Stomach (tissue), 8 donors: ENCODE measurements at regions not wholly inside any gene's neighbourhood (a gene's known extent, or its start where the extent isn't known, plus 50 kb on each side); places are given as distances from the start of the nearest gene placed in this dataset.
A peak's percentile ranks its signal among the peaks of the same experiment; 100 is the strongest.

Experiments
- DNase-seq, 2 donors: peaks; one replicate each; pipeline versions ENCODE4 v3.0.0 to v3.0.0-alpha.2; 2013 to 2019
- H3K27ac ChIP-seq, 5 donors: fragments of 200-600 bp in 4 of 5; sonication (generic) in 4 of 5; one replicate each; pipeline ENCODE4 v1.5.1; 2013 to 2019; ENCODE audit warnings: mild to moderate bottlenecking in 1 of 5, moderate library complexity in 1 of 5
- H3K27me3 ChIP-seq, 3 donors: fragments of 200-600 bp; sonication (generic); one replicate each; pipeline ENCODE4 v1.5.1; 2017 to 2019; ENCODE audit warnings: mixed run types in 1 of 3
- H3K36me3 ChIP-seq, 4 donors: fragments of 200-600 bp; sonication (generic); 1 replicate in 3 of 4; 2 replicates in 1 of 4; pipeline ENCODE4 v1.5.1; 2016 to 2019
- H3K4me1 ChIP-seq, 4 donors: fragments of 200-600 bp; sonication (generic); one replicate each; pipeline ENCODE4 v1.5.1; 2016 to 2019
- H3K4me3 ChIP-seq, 4 donors: fragments of 200-600 bp; sonication (generic) in 3 of 4; one replicate each; pipeline ENCODE4 v1.5.1; 2016 to 2019; ENCODE audit warnings: mild to moderate bottlenecking in 1 of 4
- H3K9me3 ChIP-seq, 4 donors: fragments of 200-600 bp; sonication (generic); one replicate each; pipeline ENCODE4 v1.5.1; 2016 to 2019
- EP300 ChIP-seq: sonication (generic); formaldehyde crosslinking; IDR thresholded peaks from one replicate; pipeline ENCODE4 v1.6.1; 2017; ENCODE audit warnings: antibody characterized with exemption
- POLR2A ChIP-seq, 4 donors: fragments of 450-650 bp; IDR thresholded peaks; one replicate each; pipeline ENCODE4 v1.6.1; 2016; ENCODE audit warnings: antibody characterized with exemption in 4 of 4, control low read depth in 2 of 4, mild to moderate bottlenecking in 1 of 4, moderate library complexity in 1 of 4
- POLR2AphosphoS5 ChIP-seq, 3 donors: sonication (generic); formaldehyde crosslinking; IDR thresholded peaks; one replicate each; pipeline ENCODE4 v1.6.1; 2016; ENCODE audit warnings: antibody characterized with exemption in 3 of 3
- WGBS, 5 donors: extraction: QIAGEN DNeasy Blood & Tissue Kit in 3 of 5; methylation state at CpG; one replicate each; pipeline versions ENCODE4 v1.1.5 to v1.1.7; 2013 to 2018; 5-methylcytosine and 5-hydroxymethylcytosine counted together
- intact Hi-C: fragments of 100-400 bp; cut with DNase I; formaldehyde crosslinking; loops from one replicate; pipeline ENCODE4 v1.15.1; 2023; ENCODE audit warnings: low total_unique reads
- TF ChIP-seq, protein P1 (sequence below), 7 experiments: fragments of 450-650 bp in 4 of 7; fragments of 200-600 bp in 3 of 7; sonication (generic) in 3 of 7; IDR thresholded peaks; one replicate each; pipeline ENCODE4 v1.5.1; 2016 to 2019; ENCODE audit warnings: antibody characterized with exemption in 7 of 7, control low read depth in 2 of 7, mild to moderate bottlenecking in 1 of 7
- donor health status: healthy with polysubstance abuse.
- donor health status: Bipolar disorder and iron deficiency.
- donor health status: healthy.

DNA sequence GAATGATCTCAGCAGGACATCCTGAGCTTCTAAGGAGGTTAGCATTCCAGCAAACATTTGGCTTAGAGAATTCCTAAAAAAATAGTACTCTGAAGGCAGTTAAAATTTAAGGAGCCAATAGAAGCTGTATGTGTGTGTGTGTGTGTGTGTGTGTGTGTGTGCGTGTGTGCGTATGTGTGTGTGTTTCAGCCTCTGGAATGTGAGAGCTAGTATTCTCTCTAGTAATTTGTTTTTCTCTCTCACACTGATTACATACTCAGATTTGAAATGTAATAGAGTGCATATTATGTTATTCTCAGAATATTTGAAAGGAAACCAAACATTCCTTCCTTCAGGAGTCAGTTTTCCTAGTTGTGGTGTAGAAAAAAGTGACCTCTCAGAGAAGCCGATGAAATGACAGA, 279.6 kb downstream of the TMEM38B start:
- DNase-seq, result peak in 1 of 2 donors; percentile 61
- no peaks in the 10 kb centered on the region for H3K4me1 ChIP-seq
- intact Hi-C loops, result no loop called here
- no peaks in the 10 kb centered on the region for H3K27me3 ChIP-seq
- H3K36me3 ChIP-seq, result no peaks in the 10 kb centered on the region
- 70 to 80% (median 76%) methylated on average over 3 of the region's 3 CpGs for WGBS, 5 donors
- no peak for TF ChIP-seq POLR2AphosphoS5 (IDR thresholded peaks at IDR 0.05)
- no peaks in the 10 kb centered on the region for H3K9me3 ChIP-seq
- no peak overlapping the region for H3K27ac ChIP-seq
- no peak overlapping the region for H3K4me3 ChIP-seq

DNA sequence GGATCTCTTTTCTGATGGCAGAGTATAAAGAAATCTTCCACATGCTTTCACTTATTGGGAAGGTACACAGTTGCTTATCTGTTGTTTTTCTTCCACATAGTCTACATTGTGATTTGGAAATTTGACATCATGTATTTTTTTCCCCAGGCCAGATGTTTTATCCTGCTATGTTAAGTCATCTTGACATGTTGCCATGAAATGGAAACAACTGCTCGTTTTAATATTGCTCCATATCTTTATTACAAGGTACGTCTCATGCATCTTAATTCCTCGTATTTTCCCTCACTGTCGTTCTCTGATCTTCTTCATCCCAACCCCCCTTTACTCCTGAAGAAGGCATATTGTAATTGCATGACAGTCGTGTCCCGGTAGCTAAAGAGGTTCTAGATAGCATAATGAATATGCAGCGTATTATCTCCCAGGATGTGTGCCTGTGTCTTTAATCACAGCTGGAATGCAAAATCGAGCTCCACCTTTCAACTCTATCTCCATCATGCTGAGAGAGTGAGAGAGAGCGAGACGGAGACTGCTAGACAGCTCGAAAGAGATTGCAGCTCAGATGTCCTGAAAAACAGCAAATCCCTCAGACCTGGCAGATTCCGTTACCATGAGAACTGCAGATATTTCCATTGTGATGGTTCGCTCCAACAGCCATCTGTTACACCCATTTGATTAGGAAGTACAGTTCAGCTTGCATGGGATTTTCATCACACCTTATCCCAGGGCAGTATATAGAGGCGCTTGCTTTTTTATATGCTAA, 281.7 kb downstream of the TMEM38B start:
- 67 to 79% (median 68%) methylated on average over 14 of the region's 14 CpGs for WGBS, 5 donors

DNA sequence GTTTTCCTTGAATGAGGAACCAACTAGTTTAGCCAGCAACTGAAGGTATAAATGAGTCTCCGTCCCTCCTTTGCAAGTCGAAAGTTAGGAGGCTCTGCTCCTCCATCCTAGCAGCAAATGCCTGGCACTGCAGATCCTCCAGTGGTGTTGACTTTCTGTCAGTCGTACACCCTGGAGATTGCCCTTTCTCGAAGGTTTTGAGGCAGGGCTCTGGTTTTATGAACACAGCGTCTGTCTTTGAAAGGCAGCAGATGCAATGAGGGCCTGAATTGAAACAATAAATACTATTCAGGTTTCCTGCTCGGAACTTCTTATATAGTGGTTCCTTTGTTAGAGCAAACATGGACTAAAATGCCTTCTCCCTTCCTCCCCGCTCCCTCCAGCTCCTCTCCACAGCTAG, 284.0 kb downstream of the TMEM38B start:
- H3K27ac ChIP-seq, result no peak overlapping the region
- H3K4me1 ChIP-seq, result no peaks in the 10 kb centered on the region
- DNase-seq, result no peak
- H3K4me3 ChIP-seq, result no peak overlapping the region
- H3K27me3 ChIP-seq, result no peaks in the 10 kb centered on the region
- 42 to 58% (median 46%) methylated on average over 7 of the region's 7 CpGs for WGBS, 5 donors
- intact Hi-C loops, result no loop called here
- TF ChIP-seq EP300, result no peak
- TF ChIP-seq, protein P1, sequence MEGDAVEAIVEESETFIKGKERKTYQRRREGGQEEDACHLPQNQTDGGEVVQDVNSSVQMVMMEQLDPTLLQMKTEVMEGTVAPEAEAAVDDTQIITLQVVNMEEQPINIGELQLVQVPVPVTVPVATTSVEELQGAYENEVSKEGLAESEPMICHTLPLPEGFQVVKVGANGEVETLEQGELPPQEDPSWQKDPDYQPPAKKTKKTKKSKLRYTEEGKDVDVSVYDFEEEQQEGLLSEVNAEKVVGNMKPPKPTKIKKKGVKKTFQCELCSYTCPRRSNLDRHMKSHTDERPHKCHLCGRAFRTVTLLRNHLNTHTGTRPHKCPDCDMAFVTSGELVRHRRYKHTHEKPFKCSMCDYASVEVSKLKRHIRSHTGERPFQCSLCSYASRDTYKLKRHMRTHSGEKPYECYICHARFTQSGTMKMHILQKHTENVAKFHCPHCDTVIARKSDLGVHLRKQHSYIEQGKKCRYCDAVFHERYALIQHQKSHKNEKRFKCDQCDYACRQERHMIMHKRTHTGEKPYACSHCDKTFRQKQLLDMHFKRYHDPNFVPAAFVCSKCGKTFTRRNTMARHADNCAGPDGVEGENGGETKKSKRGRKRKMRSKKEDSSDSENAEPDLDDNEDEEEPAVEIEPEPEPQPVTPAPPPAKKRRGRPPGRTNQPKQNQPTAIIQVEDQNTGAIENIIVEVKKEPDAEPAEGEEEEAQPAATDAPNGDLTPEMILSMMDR (IDR thresholded peaks at IDR 0.05), result no peak
- no peak for TF ChIP-seq POLR2A (IDR thresholded peaks at IDR 0.05)
- no peaks in the 10 kb centered on the region for H3K36me3 ChIP-seq
- H3K9me3 ChIP-seq, result no peaks in the 10 kb centered on the region

More for the DNA sequence above, 281.7 kb downstream of the TMEM38B start:
- Histone ChIP-seq H3K4me1 (no peaks in the 10 kb centered on the region), H3K9me3 (no peaks in the 10 kb centered on the region), H3K36me3 (no peaks in the 10 kb centered on the region), H3K27me3 (no peaks in the 10 kb centered on the region), H3K4me3 (no peak overlapping the region), H3K27ac (no peak overlapping the region)
- no peak for DNase-seq
- intact Hi-C loops, result no loop called here
- TF ChIP-seq EP300, result no peak
- no peak for TF ChIP-seq POLR2AphosphoS5 (IDR thresholded peaks at IDR 0.05)
- TF ChIP-seq POLR2A (IDR thresholded peaks at IDR 0.05), result no peak
- TF ChIP-seq, protein P1 (IDR thresholded peaks at IDR 0.05), result no peak

DNA sequence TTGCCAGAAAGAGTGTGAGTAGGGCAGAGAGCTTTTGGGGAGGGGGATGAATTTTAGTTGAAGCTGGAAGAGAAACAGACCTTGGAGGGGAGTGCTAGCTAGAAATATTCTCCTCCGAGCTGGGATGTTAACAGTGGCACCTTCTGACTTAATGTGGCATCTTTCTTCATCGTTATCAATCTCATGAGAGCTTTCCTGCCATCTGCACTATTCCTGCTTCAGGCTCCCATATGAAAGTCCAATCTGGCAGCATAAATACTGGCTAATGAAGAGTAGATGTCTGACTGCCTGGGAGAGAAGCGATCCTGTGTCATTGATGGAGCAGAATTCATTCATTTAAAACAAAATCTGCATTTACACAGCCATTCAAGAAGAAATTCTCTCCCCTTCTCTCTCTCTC, 284.5 kb downstream of the TMEM38B start:
- DNase-seq, result no peak
- no peaks in the 10 kb centered on the region for H3K36me3 ChIP-seq
- WGBS, 5 donors, result 67 to 76% (median 72%) methylated on average over 3 of the region's 3 CpGs
- H3K27me3 ChIP-seq, result no peaks in the 10 kb centered on the region
- no peak overlapping the region for H3K27ac ChIP-seq
- H3K9me3 ChIP-seq, result no peaks in the 10 kb centered on the region
- no peak overlapping the region for H3K4me3 ChIP-seq
- intact Hi-C loops, result no loop called here
- H3K4me1 ChIP-seq, result no peaks in the 10 kb centered on the region
- TF ChIP-seq, protein P1 (IDR thresholded peaks at IDR 0.05), result no peak
- no peak for TF ChIP-seq POLR2AphosphoS5 (IDR thresholded peaks at IDR 0.05)

DNA sequence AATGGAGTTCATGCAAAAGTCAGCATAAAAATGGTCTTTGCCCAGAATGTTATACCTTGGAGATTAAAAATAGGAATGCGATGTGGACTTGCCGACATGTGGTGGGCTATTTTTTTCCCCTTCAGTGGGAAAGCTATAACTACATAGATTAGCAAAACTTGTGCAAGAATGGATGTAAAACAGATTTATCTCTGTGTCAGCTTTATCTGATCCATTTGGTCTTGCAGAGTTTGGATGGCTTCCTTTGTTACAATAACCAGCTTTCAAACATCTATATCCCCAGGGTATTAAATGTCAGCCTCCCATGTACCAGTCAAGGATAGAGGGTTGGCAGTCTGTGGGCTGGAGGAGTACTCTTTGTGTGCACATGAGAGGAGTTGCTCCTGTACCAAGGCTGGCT, 284.9 kb downstream of the TMEM38B start:
- Histone ChIP-seq H3K36me3 (no peaks in the 10 kb centered on the region), H3K4me3 (no peak overlapping the region), H3K4me1 (no peaks in the 10 kb centered on the region), H3K27me3 (no peaks in the 10 kb centered on the region), H3K9me3 (no peaks in the 10 kb centered on the region), H3K27ac (no peak overlapping the region)
- intact Hi-C loops, result no loop called here
- WGBS, 5 donors, result 74 to 90% (median 84%) methylated on average over 2 of the region's 2 CpGs
- DNase-seq, result no peak
- TF ChIP-seq EP300 (no peak), POLR2A (IDR thresholded peaks at IDR 0.05) (no peak)
